ENCODE measurements at regions not wholly inside any gene's neighbourhood (a gene's known extent, or its start where the extent isn't known, plus 50 kb on each side); places are given as distances from the start of the nearest gene placed in this dataset.

DNA sequence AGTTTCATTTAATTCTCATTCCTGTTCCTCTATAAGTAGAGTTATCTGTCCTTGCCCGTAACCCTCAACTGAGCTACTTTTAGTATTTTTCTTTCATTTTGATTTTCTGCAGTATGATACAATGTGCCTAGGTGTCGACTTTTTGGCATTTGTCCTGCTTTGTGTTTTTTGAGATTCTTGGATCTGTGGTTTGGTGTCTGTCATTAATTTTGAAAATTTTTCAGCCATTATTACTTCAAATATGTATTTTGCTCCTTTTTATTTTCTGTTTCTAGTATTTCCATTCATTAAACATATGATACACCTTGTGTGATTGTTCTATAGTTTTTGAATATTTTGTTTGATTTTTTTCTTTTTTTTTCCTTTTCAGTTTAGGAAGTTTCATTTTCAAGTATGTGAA, 598.9 kb downstream of the SPOCK3 start:
- DNase-seq (ENCODE audit: low spot score) = no peak

DNA sequence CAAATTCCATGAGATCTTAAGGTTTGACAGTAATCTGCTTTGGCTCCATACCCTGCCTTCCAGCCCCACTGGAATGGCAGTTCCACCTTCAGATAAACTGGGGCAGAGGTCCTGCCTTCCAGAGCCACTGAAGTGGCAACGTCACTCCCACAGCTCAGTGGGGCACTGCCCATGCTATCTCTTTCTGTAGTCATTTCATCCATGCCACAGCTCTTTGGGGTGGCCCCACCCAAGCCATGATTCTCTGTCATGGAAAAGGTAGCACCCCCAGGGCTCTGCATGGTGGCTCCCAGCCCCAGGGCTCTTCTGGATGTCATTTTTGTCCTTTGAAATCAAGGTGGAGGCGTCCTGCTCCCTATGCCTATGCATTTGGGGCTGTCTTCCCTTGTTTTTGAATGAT, 596.5 kb downstream of the SPOCK3 start:
- no peak for DNase-seq (ENCODE audit: low spot score)

DNA sequence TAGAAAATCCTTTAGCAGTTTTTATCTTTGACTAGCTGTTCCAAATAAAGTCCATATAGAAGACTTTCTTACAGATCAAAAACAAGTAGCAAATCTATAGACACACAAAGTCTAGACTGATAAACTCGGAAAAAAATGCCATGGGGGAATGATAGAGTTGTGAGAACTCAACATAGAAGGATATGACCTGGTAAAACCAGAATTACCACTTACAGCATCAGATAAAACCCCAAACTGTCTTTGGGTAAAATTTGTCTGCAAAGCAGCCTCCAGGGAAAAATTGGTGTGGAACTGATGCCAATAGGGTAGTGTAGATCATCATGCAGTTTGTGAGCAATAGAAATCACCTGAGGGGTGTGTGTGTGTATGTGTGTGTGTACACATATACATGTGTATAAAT, 579.1 kb downstream of the SPOCK3 start:
- DNase-seq (ENCODE audit: low spot score) = no peak

DNA sequence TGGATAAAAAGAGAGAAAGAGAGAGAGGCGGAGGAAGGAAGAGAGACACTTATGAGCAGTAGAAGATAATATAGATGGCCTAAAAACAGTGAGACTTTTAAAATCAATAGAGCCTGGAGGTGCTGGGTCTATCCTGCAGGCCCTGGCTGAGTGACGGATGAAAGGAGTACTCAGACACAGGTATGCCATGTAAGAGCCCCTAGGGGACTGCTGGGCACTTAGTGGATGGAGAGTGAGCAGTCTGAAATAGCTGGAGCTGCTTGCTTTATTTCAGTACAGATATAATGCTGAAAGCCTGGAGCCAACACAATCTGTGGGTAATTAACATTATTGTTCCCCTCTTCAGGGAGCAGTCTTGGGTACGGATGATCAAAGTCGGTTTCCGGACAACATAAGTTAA, 578.6 kb downstream of the SPOCK3 start:
- DNase-seq (ENCODE audit: low spot score) = no peak

DNA sequence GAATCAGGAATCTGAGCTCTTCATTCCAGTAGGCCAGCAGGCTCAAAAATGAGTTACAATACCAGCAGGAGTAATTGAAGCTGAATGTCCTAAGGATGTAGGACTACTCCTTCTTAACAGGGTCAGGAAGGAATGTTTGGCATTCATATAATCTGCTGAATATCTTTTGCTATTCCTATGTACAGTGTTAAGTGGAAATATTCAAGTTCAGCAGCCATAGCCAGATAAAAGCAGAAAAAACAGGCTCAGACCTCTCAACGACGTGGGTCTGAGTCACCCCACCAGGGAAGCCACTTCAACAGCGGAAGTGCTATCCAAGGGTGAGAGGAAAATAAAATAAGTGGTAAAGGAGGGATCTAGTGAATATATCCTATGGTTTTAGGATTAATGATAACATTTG, 577.0 kb downstream of the SPOCK3 start:
- DNase-seq (ENCODE audit: low spot score) = no peak

DNA sequence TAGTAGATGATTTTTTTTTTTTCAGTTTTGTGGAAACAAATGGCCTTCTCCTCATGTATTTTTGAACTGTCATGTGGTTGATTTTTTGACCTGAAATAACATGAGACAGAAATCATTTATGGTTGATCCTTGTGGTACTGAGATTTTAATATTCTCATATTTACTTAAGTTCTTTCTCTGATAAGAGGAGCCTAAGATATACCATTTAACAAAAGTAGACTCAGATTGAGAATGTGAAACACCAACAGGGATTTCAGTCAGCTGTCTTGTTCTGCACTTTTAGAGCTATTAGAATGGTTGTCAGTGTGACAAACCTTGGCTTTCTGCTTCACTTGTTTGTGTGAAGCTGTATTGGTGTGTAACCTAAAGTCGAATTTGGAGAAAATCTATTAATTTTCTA, 575.7 kb downstream of the SPOCK3 start:
- no peak for DNase-seq (ENCODE audit: low spot score)

DNA sequence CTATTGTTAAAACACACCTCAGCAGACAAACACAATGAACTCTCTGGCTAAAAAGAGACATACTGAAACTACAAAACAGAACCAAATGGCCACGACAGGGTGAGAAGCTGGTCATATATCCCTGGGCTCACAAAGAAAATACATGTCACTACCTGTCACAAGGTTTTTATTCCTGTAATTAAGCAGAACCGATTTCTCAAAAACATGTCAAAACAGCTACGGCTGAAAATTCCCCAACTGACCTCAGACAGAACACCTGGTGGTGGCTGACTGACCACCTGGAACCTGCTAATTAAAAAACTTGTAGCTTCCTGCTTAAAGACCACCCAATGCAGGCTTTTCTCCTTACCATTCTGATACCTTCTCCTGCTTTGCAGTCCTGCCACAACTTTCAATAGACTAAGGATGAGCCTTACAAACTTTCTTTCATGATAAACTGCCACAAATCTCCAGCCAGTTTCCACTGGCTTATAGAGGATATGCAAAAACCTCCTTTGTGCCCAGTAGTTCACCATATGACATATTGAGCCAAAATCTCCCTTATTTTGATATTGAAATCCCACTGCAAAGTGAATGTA, 571.9 kb downstream of the SPOCK3 start:
- no peak for DNase-seq (ENCODE audit: low spot score)

DNA sequence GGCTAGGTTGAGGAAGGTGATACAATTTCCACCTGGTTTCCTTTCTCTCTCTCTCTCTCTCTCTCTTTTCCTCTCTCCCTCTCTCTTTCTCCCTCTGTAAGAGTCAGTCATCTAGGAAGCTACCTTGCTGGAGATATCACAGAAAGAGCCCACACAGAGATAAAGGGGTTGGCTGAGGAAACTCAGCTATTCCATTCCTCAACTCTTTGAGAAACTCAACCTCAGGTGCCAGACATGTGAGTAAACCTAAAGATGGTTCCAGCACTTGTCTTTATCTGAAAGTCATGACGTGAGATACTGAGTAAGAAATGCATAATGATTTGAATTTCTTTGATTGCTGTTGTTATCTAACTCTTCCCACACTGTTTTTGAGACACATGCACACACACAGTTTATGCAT, 564.0 kb downstream of the SPOCK3 start:
- no peak for DNase-seq (ENCODE audit: low spot score)

DNA sequence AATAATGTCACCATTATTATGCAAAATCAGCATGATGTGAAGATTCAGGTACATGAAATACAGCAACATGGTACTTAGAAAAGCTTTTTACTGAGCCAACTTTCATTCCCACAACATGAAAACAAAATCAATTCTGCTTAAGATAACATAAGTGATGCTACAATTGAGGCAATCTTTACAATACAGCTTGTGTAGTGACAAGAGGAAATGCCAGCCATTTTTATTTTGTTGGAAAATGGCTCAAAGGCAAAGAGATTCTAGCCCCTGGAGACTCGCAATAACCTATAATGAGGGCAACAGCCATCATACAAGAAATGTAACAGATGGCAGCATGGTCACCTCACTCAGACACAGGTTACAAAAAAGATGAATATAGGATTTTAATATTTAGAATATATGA, 560.4 kb downstream of the SPOCK3 start:
- no peak for DNase-seq (ENCODE audit: low spot score)

DNA sequence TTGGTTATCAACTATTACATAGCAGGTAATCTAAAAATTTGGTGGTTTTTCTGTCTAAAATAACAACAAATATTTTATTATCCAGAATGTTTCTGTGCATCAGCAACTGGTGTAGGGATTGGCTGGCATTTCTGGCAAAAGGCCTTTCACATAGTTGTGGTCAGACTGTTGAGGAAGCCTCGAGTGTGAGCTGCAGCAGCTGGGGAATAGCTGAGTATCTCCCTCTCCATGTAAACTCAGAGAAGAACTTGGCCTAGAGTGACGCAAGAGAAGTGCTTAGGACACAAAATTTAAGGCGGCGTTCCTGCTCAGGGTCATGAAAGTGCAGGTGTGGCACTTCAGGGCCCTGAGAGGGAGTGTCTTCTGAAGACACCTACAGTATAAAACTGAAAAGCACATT, 558.9 kb downstream of the SPOCK3 start:
- peak; percentile 29 for DNase-seq (ENCODE audit: low spot score)

DNA sequence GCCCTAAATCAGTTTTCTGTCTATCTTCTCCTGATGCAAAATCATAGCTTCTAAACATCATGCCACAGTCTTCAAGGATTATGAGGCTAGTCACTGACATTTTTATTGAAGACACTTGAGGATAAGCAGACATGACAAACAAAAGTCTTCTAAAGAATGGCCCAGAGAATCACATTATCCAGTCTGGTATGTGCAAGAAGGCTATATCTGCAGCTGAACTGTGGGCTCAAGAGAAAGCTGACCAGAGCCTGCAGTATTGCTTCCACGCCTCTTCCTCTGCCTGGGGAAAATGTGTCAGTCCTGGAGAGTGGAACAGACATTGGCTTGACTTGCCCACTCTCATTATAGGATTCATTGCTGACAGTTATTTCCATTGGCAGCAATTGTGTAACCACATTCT, 553.5 kb downstream of the SPOCK3 start:
- no peak for DNase-seq (ENCODE audit: low spot score)

DNA sequence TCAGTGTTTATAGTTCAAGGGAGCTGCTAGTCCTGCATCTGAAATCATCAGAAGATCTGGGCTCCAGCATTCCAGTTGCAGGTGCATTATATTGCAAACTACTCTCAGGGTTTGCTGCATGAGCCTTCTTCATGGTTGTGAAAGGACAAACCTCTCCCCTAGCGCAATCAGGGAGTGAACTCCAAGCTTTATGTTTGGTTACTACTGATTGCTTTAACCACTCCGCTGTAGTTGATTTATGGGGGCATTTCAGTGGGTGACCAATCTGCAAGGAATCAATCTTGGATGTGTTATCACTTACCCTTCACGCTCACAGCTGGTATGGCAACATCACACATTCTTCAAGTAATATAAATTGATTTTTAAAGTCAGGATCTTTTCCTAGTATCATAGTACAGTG, 552.1 kb downstream of the SPOCK3 start:
- no peak for DNase-seq (ENCODE audit: low spot score)

All from mucosa of gallbladder (tissue), 1 donor.